AG10803 (cell line): ENCODE measurements at regions not wholly inside any gene's neighbourhood (a gene's known extent, or its start where the extent isn't known, plus 50 kb on each side); places are given as distances from the start of the nearest gene placed in this dataset.

Source experiments
- DNase-seq: peaks from one replicate; pipeline ENCODE4 v3.0.0; 2010; ENCODE audit warnings: low read depth
- H3K4me3 ChIP-seq: 2 replicates; pipeline ENCODE4 v1.5.1; 2011; ENCODE audit warnings: mild to moderate bottlenecking, low read length, control low read depth
- CTCF ChIP-seq: conservative IDR thresholded peaks from 2 replicates; pipeline ENCODE4 v1.5.1; 2011; ENCODE audit warnings: mild to moderate bottlenecking, low read length, control low read depth, inconsistent platforms

GRCh38 chr9:14529629-14530028 is 163.6 kb downstream of the ZDHHC21 start:
- DNase-seq: no peak
- no peak for TF ChIP-seq CTCF
- no peak overlapping the region for H3K4me3 ChIP-seq

- no peak for TF ChIP-seq CTCF
- no peak overlapping the region for H3K4me3 ChIP-seq
- DNase-seq: no peak
Measured at GRCh38 chr9:14529054-14529453, 164.2 kb downstream of the ZDHHC21 start.

GRCh38 chr9:14526504-14526903 is 166.7 kb downstream of the ZDHHC21 start:
- DNase-seq: no peak
- no peak overlapping the region for H3K4me3 ChIP-seq
- TF ChIP-seq CTCF: no peak

GRCh38 chr9:14525856-14526255 is 167.4 kb downstream of the ZDHHC21 start:
- TF ChIP-seq CTCF: no peak
- no peak for DNase-seq
- H3K4me3 ChIP-seq: no peak overlapping the region

- no peak for TF ChIP-seq CTCF
- DNase-seq: no peak
- no peak overlapping the region for H3K4me3 ChIP-seq
Measured at GRCh38 chr9:14524873-14525515, 168.2 kb downstream of the ZDHHC21 start.

- no peak for DNase-seq
- TF ChIP-seq CTCF: no peak
- H3K4me3 ChIP-seq: no peak overlapping the region
Measured at GRCh38 chr9:14523545-14523944, 169.7 kb downstream of the ZDHHC21 start.

GRCh38 chr9:14522627-14523379 is 170.4 kb downstream of the ZDHHC21 start:
- H3K4me3 ChIP-seq: no peak overlapping the region
- TF ChIP-seq CTCF: no peak
- no peak for DNase-seq
